GM18858 (cell line): ENCODE measurements at regions not wholly inside any gene's neighbourhood (a gene's known extent, or its start where the extent isn't known, plus 50 kb on each side); places are given as distances from the start of the nearest gene placed in this dataset.

Source experiments
- ATAC-seq: cut with Tn5 transposase; IDR thresholded peaks from one replicate; pipeline ENCODE4 v1.9.1; 2021; ENCODE audit not compliant: unreplicated experiment

DNA sequence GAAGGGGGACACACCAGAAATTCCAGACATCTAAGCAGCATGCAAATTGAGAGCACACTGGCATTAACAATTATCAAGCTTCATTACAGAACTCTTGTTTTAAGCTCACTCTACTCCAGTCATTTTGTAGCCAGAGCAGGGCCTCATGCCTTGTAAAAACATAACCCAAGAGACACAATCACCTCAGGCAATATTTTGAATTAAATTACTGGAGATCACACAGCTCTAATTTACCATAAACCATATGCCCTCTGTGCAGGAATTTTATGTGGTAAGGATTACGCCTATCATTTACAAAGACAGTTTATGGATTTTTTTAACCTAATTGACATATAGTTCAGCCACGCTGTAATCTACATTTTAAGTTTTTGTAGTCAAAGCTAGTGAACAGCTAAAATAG lies 414.1 kb upstream of the DDI1 start:
- ATAC-seq: no peak

DNA sequence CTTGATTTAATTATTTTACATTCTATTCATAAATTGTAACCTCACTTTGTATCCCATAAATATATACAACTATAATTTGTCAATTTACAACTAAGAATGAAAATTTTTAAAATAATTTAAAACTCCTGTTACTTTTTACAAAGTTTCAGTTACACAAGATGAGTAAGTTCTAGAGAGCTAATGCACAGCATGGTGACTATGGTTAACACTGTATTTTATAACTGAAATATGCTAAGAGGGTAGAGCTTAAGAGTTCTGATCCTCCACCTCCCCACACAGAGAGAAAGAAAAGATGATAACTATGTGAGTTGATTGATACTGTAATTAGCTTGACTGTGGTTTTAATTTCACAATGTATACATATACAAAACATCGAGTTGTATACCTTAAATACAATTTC lies 412.5 kb upstream of the DDI1 start:
- no peak for ATAC-seq

DNA sequence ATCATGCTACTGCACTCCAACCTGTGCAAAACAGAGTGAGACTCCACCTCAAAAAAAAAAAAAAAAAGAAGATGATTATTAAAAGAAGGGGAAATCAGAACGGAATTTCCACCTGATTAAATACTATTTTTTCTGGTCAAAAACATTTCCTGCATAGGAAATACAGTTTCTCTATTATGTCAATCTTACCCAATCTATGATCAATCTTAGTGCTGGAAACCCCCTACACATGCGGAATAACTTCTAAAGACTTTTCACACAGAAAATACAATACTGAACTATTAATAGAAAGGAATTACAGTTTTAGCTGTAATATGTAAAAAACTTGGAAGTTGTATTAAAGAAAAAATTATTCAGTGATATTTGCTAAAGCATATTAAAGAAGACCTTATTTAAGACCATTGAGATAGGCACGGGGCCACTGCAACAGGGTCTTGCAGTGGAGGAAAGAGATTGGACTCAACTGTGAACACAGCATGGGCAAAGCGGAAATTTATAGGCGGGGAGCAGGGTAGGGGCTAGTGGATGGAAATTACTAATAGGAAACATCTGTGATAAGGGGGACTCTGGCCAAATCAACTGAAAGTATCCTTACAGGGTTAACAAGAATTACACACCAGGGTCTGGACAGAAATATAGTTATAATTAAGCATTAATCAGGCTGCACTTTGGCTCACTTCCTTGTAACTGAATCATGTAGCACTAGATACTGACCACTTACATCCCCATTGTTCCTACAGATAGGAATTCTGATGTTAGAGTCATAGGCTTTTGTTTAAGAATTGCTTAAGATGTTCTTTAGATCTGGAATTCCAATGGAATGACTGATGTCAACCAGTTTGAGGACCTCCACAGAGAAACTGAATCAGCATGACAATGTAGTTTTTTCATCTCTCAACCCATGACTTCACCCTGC lies 411.5 kb upstream of the DDI1 start:
- ATAC-seq: no peak

DNA sequence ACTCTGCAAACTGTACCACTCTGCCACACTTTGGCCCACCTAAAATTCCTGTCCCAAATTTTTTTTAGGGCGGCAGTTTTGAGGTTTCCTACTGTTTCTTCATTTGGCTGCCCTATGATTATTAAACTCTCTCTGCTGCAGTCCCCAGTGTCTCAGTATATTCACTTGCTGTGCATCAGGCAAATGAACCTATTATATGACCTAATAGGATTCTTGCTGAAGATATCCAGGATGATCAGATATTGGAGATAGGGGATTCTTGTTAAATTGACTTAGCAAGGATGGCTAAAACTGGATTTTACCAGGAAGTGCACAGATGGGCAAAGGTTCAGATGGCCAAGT lies 410.8 kb upstream of the DDI1 start:
- no peak for ATAC-seq

DNA sequence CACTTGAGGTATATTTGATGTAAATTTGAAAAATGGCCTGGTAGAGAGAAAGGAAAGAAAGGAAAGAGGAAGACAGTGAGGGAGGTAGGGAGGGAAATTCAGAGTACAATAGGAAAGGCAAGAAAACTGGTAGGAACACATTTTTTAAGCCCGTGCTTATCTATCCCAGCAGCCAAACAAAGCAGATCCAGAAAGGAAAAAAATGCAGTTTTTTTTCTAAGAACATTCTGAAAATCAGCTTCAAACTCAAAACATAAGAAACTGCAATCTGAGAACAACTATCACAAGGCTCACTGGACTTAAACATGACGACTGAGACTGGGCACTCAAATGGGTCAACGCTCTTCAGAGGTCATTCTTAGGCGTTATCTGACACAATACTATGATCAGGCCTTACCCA lies 408.3 kb upstream of the DDI1 start:
- no peak for ATAC-seq

DNA sequence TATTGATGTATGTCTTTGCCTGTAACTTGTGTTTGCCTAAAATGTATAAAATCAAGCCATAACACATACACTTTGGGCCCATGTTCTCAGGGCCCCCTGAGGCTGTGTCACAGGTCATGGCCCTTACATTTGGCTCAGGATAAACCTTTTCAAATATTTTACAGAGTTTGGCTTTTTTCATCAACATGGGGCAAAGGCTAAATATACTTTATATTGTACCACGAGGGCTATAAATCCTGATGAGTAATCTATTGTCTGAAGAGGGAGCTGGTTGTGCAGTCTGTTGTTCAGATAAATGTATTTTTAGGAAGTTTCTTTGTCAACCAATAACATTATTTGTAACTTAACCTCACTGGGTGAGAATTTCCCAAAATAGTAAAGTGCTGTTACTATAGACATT lies 404.6 kb upstream of the DDI1 start:
- no peak for ATAC-seq

DNA sequence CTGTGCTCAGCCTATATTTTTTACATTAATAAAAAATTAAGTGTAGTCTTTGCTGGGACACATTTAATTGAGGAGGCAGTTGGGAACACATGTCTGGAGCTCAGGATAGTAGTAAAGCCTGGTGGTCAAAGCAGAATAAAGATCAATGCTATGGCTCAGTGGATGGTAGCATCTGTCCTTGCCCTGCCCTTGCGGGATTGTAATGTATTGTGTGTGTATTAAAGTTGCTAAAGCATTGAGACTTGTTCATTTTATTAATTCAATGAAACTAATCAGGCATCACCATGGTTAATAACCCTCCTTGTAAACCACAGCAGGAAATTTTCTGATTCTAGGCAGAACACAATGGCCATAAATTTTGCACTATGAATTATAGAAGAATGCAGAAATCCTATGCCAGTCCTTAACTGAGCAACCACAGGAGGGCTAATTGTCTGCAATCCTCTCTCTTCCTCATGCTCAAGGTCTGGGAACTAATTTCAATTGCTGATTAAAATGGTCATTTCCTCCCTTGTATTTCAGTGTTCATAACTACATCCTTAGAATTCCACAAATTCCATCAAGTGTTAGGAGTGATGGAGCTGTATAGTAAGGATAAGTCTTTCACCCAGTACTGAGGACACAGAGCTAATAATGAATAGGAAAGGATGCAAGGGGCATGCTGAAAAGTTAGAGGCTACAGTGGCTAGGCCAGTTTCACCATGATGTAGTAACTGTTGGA lies 403.2 kb upstream of the DDI1 start:
- ATAC-seq: no peak

DNA sequence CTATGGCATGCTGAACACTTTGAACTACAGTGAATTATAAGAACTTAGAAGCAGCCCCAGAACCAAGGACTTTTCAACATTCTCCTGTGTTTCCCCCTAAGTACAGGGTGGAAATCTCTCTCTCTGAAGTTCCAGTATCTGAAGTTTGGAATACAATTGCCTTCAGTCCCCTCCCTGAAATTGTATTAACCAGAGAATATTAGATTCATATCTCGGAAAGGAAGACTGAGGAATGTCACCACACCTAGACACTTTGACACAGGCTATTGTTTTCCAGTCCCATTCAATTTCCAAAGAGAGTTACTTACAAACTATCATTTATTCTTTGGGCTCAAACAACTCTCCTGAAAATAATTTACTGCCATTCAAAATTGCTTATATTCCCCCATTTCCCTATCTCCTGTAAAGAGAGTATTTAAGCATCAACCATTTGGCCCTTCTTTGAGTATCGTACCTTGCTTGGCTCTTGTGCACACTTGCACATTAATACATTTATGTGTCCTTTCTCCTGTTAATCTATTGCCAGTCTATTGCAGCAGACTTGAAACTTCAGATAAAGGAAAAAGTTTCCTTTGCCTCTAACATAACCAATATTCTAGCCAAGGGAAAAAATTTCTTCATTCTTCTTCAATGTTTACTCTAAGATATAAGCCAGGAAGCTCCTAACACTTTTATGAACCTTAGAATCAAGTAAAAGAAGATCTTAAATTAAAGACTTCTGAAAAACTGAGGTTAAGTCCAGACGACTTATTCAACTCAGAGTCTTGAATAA lies 402.4 kb upstream of the DDI1 start:
- no peak for ATAC-seq

DNA sequence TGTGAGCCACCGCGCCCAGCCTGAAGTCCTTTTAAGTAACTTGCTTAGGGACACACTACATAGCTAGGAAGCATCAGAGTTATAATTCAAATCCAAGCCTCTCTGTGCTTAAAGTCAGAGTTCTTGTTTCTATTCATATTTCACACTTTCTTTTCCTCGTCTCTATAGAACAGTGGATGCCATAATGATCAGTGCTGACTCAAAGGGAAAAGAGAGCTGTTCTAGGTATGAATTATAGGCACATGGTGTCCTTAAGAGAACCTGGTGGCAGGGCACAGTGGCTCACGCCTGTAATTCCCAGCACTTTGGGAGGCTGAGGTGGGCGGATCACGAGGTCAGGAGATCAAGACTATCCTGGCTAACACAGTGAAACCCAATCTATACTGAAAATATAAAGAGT lies 400.2 kb upstream of the DDI1 start:
- ATAC-seq: no peak

DNA sequence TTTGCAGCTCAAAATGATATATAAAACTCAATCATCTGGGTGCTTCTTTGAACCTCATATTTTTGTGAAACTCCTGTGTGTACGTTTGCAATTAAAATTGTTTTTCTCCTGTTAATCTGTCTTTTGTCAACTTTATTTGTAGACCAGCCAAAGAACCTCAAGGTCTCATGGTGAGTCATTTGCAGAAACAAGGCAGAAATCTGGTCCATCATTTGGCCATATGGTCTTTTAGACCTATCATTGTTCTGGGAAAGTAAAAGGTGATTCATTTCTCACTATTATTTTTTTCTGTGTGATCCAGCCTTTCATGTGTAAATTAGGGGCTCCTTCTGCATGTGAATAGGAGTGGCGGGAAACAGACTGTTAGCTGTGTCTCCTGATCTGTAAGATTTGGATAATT lies 399.1 kb upstream of the DDI1 start:
- ATAC-seq: no peak

DNA sequence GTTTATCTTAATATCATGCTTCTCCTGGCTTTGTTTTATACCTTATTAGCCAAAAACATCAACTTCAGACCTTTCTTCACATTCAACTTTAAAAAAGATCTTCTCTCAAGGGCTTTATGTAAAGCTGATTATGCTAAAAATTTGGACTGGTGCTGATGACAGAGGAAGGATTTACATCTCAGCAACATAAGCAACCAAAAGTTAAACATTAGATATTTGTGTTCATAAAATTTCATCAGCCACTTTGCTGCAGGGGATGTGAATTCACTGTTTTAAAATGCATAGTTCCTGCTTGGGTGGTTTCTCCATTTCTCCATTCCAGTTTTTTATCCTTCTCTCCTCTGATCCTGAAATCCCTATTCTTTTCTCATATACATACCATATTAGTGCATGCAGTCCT lies 398.6 kb upstream of the DDI1 start:
- ATAC-seq: no peak

DNA sequence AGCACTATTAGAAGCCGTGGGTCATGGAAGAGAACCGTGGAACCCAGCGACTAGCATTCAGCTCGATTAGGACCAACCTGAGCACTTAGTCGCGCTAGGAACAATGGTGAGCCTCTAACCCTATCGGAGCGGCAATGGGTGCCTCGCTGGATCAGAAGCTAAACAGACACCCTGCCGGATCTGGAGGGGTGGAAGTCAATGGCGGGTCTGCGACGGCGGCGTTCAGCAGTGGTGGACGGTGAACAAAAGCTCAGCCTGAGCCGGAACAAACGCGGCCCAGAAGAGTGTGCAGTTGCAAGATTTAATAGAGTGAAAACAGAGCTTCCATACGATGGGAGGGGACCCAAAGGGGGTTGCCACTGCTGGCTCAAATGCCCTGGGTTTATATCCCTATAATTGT lies 391.8 kb upstream of the DDI1 start:
- no peak for ATAC-seq

DNA sequence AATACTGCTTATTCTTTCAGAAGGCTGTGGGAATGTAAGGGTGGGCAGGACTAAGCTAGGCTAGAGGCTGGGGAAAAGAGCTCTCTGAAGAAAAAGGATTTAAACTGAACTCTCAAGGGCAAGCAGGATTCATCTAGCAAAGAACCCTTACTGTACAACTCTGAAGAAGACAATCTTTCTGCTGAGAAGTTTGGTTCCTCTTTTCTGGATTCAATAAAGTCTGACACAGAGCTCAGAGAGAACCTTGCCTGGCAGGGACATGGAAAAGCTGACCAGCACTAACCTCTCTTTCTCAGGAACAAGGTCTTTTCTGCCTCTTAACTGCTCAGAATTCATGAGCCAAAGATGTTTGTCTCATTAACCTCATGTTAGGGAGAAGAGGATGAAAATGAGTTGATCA lies 388.4 kb upstream of the DDI1 start:
- no peak for ATAC-seq

DNA sequence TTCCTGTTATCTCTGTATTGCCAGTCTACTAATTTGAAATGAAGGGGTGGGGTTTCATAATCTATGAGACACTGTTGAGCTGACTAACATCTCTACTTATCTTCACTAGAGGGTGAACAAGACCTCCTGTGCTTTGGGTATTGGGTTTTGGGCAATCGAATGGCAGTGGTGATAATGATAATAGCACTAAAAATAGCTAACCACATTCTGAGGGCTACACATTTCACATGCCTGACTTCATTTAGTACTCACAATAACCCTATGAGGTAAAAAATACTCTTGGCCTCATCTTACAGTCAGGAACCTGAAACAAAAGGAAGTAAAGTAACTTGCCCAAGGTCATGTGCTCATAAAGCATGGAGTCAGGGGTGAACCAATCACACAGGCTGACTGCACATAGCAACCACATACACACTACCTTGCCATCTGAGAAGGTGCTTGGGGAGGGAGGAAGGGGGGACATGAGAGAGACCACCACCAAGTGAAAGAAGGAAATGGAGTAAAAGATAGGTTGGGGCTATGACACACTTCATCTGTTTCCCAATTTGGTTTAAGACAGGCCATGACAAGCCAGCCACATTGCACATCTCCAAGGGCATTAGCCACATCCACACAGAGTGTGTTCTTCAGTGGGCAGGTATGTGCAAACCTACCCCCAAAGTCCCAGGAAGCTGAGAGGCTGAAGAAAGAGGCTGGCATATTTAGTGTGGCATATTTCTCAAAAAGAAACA lies 387.6 kb upstream of the DDI1 start:
- no peak for ATAC-seq

DNA sequence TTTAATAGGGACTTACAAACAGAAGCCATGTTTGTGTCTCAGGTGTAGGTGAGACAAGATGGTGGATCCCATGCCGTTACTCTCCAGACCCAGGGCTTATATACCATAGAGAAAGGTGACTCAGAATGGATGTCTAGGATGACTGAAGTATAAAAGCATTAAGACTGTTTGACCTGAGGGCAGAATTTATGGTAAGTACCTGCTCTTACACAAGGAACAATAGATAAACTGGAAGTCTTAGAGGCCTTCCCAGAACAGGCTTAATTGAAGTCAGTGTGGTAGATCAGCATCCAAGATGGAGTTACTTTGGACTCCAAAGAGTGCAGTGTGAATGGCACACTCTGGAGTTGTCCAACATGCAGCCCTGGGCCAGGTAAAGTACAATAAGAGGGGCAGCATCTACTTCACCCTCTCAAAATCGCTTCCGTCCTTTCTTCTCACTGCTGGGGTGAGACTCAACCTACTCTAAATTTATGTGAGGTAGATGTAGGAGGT lies 387.0 kb upstream of the DDI1 start:
- ATAC-seq: no peak

DNA sequence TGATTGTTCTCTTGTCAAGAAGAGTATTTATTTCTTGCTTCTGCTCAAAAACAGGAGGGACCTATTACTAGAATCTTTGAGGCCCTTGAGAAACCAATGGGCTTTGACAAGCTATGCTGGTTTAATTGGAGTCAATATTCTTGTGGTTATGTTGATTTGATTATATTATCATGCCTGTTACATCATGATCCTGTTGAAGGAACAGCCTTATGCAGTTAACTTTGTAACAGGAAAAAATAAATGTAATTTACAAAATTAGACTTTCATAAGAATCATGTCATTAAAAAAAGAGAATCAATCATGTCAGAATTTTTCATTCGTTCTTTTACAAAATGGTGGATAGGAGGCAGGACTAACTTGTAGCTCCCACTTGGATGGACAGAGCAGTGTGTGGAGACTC lies 386.1 kb upstream of the DDI1 start:
- ATAC-seq: no peak

DNA sequence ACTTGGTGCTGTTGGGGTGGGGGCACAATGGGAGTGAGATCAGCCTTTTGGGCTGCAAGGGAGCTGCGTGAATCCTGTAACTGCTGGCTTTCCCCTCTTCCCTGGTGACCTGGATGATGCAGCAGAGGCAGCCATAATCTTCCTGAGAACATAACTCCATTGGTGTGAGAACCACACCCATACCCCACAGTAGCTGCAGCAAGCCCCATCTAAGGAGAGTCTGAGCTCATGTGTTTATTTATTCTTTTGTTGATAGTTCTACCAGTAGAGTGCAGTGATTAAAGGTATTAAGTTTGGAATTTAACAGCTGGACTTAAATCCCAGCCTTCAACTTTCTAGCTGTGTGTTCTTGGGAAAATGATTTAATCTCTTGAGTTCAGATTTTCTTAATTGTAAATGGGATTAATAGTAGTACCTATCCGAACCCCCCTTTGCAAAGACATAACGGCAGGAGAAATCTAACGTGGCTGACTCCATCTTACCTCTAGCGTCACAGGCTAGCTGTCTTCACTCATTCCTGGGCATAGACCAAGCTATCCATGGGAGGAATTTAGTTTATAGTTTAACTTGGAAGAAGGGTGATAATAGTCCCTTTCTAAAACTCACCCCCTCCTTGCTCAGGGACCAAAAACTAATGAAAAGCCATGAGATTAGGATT lies 385.0 kb upstream of the DDI1 start:
- no peak for ATAC-seq

DNA sequence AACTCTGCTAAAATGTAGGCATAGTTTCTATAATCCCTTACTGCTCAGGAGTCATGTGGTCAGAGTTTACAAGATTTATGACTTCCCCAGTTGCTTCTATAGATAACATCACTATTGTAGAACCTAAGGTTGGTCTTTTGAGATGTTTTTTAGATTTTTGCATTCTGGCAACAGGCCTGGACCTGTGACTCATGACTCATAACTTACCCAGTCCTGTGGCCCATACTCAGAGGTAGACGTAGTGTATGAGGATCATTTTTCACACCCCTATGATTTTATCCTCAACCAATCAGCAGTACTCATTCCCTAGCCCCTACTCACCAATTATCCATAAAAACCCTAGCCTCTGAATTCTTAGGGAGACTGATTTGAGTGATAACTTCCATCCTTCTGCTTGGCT lies 384.4 kb upstream of the DDI1 start:
- no peak for ATAC-seq

DNA sequence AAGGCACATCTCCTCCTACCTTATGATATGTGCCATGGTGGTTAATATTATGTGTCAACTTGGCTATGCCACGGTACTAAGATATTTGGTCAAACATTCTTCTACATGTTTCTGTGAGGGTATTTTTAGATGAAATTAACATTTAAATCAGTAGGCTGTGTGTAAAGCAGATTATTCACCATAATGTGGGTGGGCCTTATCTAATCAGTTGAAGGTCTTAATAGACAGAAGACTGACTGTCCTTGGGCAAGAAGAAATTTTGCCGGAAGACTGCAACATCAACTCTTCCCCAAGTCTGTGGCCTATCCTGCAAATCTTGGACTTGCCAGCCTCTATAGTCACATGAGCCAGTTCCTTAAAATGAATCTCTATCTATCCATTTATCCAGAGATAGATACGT lies 380.1 kb upstream of the DDI1 start:
- ATAC-seq: no peak

DNA sequence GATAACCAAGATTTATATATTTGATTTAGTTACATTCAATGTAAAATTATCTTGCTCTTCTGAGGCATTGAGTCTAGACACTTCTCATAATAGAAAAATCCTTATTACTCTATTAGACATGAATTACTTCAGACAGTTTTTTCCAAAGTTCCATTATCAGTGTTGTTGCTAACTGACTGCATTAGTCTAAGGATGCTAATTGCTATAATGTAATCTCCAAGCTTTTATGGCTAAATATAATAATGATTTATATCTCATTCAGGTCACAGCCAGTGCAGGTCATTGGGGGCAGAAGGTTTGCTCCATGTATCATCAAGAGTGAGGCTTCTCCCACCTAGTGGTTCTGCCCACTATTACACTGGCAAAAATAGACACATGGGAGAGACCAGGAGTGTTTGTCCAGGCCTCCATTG lies 377.2 kb upstream of the DDI1 start:
- ATAC-seq: no peak

DNA sequence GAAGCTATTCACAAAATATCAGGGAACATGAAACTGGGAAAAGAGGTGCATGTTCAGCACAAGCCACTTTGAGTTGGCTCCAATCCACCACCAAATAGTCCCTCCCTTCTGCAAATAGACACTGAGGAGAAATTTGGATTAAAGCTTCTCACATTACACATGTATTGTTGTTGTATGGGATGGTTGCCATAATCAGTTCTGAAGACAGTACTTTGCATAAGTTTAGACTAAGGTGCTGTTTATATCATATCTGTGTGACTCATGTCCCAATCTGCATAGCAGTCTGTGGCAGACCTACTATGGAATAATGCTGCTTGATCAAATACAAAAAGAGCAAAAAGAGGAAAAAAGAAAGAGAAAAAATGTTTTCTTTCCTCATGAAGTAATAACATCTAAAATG lies 376.7 kb upstream of the DDI1 start:
- no peak for ATAC-seq
